OCI-LY3 (cell line): ENCODE measurements at regions not wholly inside any gene's neighbourhood (a gene's known extent, or its start where the extent isn't known, plus 50 kb on each side); places are given as distances from the start of the nearest gene placed in this dataset.

Experiments used
- H2AFZ ChIP-seq: fragments of 200-600, 300-600 bp; shearing (Covaris generic); 2 replicates; pipeline ENCODE4 v1.6.0; 2014; ENCODE audit warnings: antibody characterized with exemption, low read depth, low read length
- H3K27ac ChIP-seq: fragments of 200-600, 300-600 bp; sonication (generic); 2 replicates; pipeline ENCODE4 v1.5.1; 2014; ENCODE audit warnings: mild to moderate bottlenecking, low read length, moderate library complexity, mixed read lengths
- H3K27me3 ChIP-seq: fragments of 200-600, 300-600 bp; sonication (generic); 2 replicates; pipeline ENCODE4 v1.6.1; 2014; ENCODE audit warnings: low read depth, low read length, mixed read lengths
- H3K36me3 ChIP-seq: fragments of 200-600, 300-600 bp; sonication (generic); replicated peaks from 2 replicates; pipeline ENCODE3; 2014; ENCODE audit warnings: low read depth, low read length, mixed read lengths
- H3K4me1 ChIP-seq: fragments of 300-600, 200-600 bp; sonication (generic); 2 replicates; pipeline ENCODE4 v1.6.1; 2014; ENCODE audit warnings: low read length, mixed read lengths
- H3K4me2 ChIP-seq: fragments of 200-600, 300-600 bp; sonication (generic); 2 replicates; pipeline ENCODE4 v1.6.1; 2014; ENCODE audit warnings: low read length, mixed read lengths
- H3K4me3 ChIP-seq: fragments of 300-600, 200-600 bp; sonication (generic); 2 replicates; pipeline ENCODE4 v1.5.1; 2014; ENCODE audit warnings: antibody characterized with exemption, mild to moderate bottlenecking, low read length, moderate library complexity
- H3K79me2 ChIP-seq: fragments of 300-600, 200-600 bp; shearing (Covaris generic); 2 replicates; pipeline ENCODE4 v1.6.1; 2014; ENCODE audit warnings: mild to moderate bottlenecking, low read length, mixed read lengths
- H3K9ac ChIP-seq: fragments of 300-600, 200-600 bp; shearing (Covaris generic); 2 replicates; pipeline ENCODE4 v1.6.0; 2014; ENCODE audit warnings: mild to moderate bottlenecking, low read length, moderate library complexity
- H3K9me3 ChIP-seq: fragments of 200-600, 300-600 bp; shearing (Covaris generic); 2 replicates; pipeline ENCODE4 v1.6.1; 2014; ENCODE audit warnings: low read length, mixed read lengths; ENCODE audit not compliant: insufficient read depth
- H4K20me1 ChIP-seq: fragments of 200-600, 300-600 bp; sonication (generic); 2 replicates; pipeline ENCODE4 v1.6.1; 2016; ENCODE audit warnings: low read length, mixed read lengths; ENCODE audit not compliant: insufficient read depth
- CTCF ChIP-seq: fragments of 200-600, 300-600 bp; sonication (generic); IDR thresholded peaks from 2 replicates; pipeline ENCODE4 v1.5.1; 2014; ENCODE audit warnings: antibody characterized with exemption, low read length, low read depth
- EZH2phosphoT487 ChIP-seq: fragments of 200-600 bp; shearing (Covaris generic); IDR thresholded peaks from 2 replicates; pipeline ENCODE4 v1.6.1; 2018; ENCODE audit warnings: antibody characterized with exemption, mixed run types, low read depth

- H3K9me3 ChIP-seq = no peaks in the 10 kb centered on the region
- H3K4me2 ChIP-seq = no peak overlapping the region
Observed at GRCh38 chrX:21126661-21127060, 247.6 kb upstream of the CNKSR2 start.

GRCh38 chrX:21131346-21131745 lies 242.9 kb upstream of the CNKSR2 start:
- TF ChIP-seq EZH2phosphoT487 (no peak), CTCF (no peak)
- Histone ChIP-seq H3K4me2 (no peak overlapping the region), H3K27me3 (no peaks in the 10 kb centered on the region), H3K9ac (no peak overlapping the region), H3K9me3 (no peaks in the 10 kb centered on the region), H3K4me3 (no peak overlapping the region), H3K27ac (no peak overlapping the region), H3K36me3 (no peaks in the 10 kb centered on the region), H2AFZ (no peak overlapping the region), H3K4me1 (no peaks in the 10 kb centered on the region), H4K20me1 (no peaks in the 10 kb centered on the region), H3K79me2 (no peaks in the 10 kb centered on the region)

More at GRCh38 chrX:21126661-21127060, 247.6 kb upstream of the CNKSR2 start:
- Histone ChIP-seq H3K27ac (no peak overlapping the region), H3K27me3 (no peaks in the 10 kb centered on the region), H3K4me1 (no peaks in the 10 kb centered on the region), H4K20me1 (no peaks in the 10 kb centered on the region), H3K79me2 (no peaks in the 10 kb centered on the region), H3K36me3 (no peaks in the 10 kb centered on the region), H2AFZ (no peak overlapping the region), H3K9ac (no peak overlapping the region), H3K4me3 (no peak overlapping the region)
- TF ChIP-seq EZH2phosphoT487 = no peak
- TF ChIP-seq CTCF = no peak

GRCh38 chrX:21131786-21132185 lies 242.4 kb upstream of the CNKSR2 start:
- no peak overlapping the region for H3K4me2 ChIP-seq
- no peak overlapping the region for H3K4me3 ChIP-seq

GRCh38 chrX:21132686-21133393 lies 241.4 kb upstream of the CNKSR2 start:
- H3K27me3 ChIP-seq = no peaks in the 10 kb centered on the region
- no peak overlapping the region for H3K9ac ChIP-seq
- no peaks in the 10 kb centered on the region for H3K9me3 ChIP-seq
- no peaks in the 10 kb centered on the region for H3K4me1 ChIP-seq
- H3K4me3 ChIP-seq = no peak overlapping the region
- TF ChIP-seq EZH2phosphoT487 (no peak), CTCF (no peak)
- H3K27ac ChIP-seq = no peak overlapping the region
- H3K36me3 ChIP-seq = no peaks in the 10 kb centered on the region
- no peak overlapping the region for H3K4me2 ChIP-seq
- H4K20me1 ChIP-seq = no peaks in the 10 kb centered on the region
- H2AFZ ChIP-seq = no peak overlapping the region
- no peaks in the 10 kb centered on the region for H3K79me2 ChIP-seq

More at GRCh38 chrX:21131786-21132185, 242.4 kb upstream of the CNKSR2 start:
- no peak overlapping the region for H3K9ac ChIP-seq
- H3K9me3 ChIP-seq = no peaks in the 10 kb centered on the region
- no peaks in the 10 kb centered on the region for H3K27me3 ChIP-seq
- no peak overlapping the region for H2AFZ ChIP-seq
- no peaks in the 10 kb centered on the region for H3K4me1 ChIP-seq
- no peak for TF ChIP-seq EZH2phosphoT487
- TF ChIP-seq CTCF = no peak
- no peaks in the 10 kb centered on the region for H4K20me1 ChIP-seq
- no peaks in the 10 kb centered on the region for H3K79me2 ChIP-seq
- H3K36me3 ChIP-seq = no peaks in the 10 kb centered on the region
- H3K27ac ChIP-seq = no peak overlapping the region
